ENCODE measurements at regions not wholly inside any gene's neighbourhood (a gene's known extent, or its start where the extent isn't known, plus 50 kb on each side); places are given as distances from the start of the nearest gene placed in this dataset.

- TF ChIP-seq, protein P1, sequence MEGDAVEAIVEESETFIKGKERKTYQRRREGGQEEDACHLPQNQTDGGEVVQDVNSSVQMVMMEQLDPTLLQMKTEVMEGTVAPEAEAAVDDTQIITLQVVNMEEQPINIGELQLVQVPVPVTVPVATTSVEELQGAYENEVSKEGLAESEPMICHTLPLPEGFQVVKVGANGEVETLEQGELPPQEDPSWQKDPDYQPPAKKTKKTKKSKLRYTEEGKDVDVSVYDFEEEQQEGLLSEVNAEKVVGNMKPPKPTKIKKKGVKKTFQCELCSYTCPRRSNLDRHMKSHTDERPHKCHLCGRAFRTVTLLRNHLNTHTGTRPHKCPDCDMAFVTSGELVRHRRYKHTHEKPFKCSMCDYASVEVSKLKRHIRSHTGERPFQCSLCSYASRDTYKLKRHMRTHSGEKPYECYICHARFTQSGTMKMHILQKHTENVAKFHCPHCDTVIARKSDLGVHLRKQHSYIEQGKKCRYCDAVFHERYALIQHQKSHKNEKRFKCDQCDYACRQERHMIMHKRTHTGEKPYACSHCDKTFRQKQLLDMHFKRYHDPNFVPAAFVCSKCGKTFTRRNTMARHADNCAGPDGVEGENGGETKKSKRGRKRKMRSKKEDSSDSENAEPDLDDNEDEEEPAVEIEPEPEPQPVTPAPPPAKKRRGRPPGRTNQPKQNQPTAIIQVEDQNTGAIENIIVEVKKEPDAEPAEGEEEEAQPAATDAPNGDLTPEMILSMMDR (conservative IDR thresholded peaks at IDR 0.05): no peak
- H3K27ac ChIP-seq: no peak overlapping the region
Measured at GRCh38 chr5:17161662-17162061, 55.8 kb upstream of the BASP1 start.

DNA sequence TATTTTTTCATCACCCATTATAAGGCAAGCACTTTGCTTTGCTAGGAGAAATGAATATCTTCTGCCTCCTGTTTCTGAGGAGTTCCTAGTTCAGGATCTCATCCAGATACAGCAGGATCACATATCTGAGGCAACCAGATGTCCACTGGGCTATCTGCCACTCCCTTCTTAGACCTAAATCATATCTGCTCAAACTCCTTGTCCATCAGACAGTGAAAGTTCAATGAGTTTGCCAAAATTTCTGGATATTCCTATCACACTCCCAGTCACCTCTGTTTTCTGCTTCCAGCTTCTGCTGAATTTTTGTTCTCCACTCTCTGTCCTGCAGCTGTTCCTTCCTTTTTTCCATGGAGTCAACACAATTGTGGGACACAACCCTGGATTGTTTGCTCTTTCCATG lies 54.2 kb upstream of the BASP1 start:
- TF ChIP-seq, protein P1 (conservative IDR thresholded peaks at IDR 0.05): no peak

DNA sequence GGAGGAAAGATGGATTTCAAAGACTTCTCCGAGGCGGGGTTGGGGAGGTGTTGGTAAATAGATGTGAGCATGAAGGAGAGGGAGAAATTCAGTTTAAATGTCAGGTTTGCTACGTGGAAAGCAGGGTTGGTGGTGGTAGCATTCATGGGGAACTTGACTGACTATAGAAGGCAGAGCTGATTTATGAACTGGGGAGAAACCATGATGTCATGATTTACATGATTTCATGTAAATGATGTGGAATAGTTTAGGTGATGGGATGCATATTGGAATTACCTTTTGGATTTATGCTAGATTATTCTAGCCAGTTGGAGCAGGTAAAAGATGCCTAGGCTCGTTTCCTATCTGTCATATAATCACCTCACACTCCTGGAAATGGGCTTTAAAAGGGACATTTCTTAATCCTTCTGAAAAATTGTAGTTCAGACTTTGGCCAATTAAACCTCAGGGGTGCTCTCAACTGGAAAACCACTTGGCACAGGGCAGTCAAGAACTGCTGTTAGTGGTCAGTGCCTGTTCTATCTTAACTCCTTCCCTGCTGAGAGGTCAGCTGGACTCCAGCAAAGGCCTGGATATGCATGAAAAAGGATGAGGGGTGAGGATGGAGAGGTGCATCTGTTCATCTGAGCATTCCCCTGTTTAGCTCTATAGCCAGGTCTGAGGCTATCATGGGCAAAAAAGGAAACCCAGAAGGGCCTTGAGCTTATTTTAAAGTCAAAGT lies 50.1 kb upstream of the BASP1 start:
- TF ChIP-seq, protein P1 (conservative IDR thresholded peaks at IDR 0.05): no peak
- H3K27ac ChIP-seq: no peak overlapping the region

More for the DNA sequence above, 54.2 kb upstream of the BASP1 start:
- no peak overlapping the region for H3K27ac ChIP-seq

All from VCaP (cell line).